ENCODE measurements at regions not wholly inside any gene's neighbourhood (a gene's known extent, or its start where the extent isn't known, plus 50 kb on each side); places are given as distances from the start of the nearest gene placed in this dataset.

DNA sequence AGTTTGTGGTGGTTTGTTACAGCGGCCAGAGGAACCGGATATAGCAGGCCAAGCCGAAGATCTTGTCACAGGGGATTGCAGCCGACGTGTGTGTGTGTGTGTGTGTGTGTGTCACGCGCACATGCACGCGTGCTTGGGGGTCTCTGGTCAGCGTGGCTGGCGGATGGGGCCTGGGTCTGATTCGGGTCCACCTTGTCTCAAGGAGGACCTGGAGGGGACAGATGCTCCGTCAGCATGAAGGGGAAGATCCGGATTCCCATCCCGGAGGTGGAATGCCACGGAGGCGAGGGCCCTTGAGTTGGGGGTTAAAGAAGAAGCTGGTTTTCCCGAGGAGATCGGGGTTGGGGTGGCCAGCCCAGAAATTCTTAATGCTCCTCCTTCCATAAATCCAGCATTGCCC, 1237.8 kb downstream of the BRD1 start:
- no peak for DNase-seq (ENCODE audit: extremely low read depth in 1 of 2, low read depth in 1 of 2)

DNA sequence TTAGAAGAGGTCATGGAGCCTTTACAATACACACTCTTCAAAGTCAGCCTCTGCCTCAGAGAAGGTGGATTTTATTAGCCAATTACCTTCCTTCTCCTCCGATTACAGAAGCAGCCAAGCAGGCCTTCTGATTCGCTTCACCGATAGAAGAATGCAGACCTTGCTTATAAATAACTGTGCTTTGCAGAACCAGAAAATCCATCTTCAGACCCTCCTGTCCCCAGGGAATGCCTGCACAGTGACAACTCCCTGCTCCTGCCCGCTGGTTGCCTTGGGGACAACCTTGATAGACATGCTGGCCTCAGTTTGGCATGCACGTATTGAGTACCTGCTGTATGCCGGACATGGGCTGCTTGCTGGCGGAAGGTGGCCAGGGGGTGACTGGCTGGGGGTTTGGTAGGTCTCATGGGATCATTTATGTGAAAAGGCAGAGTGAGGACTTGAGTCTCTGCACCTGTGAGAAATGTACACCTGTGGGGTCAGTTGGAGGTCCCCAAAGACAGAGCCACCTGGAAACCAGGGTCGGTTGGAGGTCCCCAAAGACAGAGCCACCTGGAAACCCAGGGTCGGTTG, 1238.7 kb downstream of the BRD1 start:
- no peak for DNase-seq (ENCODE audit: extremely low read depth in 1 of 2, low read depth in 1 of 2)

DNA sequence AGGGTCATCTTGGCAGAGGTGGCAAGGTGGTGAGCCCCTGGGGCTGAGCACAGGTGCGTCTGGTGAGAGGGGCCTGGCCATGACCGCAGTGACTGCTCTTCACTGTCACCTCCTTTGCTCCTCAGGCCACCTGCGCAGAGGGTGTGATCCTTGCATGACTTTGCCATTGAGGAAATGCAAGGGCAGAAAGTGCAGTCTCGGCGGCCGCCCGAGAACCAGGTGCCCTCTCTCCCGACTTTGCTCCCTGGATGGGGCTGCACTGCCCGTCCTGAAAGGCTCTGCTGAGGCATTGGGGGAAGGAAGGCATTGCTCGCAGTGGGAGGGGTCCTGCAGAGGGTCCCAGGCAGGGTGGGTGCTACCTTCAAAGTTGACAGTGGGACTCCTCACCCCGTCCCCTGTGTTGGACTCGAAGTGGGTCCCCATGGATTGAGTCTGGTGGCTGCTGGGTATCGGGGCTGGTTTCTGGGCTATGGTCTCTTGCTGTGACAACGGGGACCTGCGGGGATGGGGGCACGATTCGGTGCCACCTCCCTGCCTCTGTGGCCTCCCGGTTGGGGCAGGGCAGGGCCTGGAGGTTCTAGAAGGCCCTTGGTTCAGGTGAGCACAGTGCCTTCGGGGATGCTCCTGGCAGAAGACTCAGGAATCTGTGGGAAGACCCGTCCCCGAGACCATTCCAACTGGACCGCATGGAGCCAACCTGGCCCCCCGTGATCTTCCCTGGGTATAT, 1239.4 kb downstream of the BRD1 start:
- DNase-seq (ENCODE audit: extremely low read depth in 1 of 2, low read depth in 1 of 2) = no peak

DNA sequence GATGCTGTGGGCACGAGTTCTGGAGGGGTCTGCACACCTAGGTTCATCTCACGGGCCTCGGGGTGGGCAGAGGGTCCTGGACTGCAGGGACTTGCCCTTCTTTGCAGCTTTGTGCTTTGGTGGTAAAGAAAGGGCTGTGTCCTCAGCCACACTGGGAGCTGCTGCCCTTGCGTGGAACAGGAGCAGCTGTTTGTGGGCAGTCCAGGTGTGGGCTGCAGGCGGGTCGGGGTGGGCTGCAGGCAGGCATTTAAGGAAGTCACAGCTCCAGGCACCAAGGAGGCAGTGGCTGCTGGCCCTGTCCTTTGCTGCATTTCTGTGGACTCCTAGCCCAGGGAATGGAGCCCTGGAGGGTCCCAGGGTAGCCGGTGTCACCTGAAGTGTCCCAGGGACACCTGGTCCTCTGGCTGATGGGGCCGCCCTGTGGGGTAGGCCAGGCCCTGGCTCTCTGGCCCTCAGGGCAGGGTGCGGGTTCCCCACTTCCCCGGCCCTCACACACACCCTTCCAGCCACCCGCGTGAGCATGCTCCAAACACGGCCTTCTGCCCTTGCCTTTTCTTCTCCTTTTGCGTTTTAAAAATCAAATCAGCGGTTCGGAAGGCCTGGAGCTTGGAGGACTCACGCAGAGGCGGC, 1240.3 kb downstream of the BRD1 start:
- DNase-seq (ENCODE audit: extremely low read depth in 1 of 2, low read depth in 1 of 2) = no peak

DNA sequence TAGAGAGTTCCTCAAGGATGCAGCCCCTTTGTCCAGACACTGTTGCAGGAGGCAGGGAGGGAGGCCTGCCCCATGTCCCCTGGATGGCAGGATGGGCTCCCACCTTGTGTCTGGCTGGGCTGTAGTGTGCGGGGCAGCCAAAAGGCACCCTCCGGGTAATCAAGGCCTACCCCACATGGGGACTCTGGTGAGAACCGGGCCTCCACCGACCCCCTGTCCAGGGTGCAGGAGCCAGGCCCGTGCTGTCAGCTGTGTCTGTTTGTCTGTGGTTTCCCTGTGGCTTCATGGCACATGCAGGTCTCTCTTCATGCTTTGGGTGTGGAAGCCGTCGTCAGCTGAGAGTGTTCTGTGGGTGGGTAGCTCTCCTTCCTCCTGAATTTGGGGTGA, 1240.9 kb downstream of the BRD1 start:
- DNase-seq (ENCODE audit: extremely low read depth in 1 of 2, low read depth in 1 of 2) = no peak

DNA sequence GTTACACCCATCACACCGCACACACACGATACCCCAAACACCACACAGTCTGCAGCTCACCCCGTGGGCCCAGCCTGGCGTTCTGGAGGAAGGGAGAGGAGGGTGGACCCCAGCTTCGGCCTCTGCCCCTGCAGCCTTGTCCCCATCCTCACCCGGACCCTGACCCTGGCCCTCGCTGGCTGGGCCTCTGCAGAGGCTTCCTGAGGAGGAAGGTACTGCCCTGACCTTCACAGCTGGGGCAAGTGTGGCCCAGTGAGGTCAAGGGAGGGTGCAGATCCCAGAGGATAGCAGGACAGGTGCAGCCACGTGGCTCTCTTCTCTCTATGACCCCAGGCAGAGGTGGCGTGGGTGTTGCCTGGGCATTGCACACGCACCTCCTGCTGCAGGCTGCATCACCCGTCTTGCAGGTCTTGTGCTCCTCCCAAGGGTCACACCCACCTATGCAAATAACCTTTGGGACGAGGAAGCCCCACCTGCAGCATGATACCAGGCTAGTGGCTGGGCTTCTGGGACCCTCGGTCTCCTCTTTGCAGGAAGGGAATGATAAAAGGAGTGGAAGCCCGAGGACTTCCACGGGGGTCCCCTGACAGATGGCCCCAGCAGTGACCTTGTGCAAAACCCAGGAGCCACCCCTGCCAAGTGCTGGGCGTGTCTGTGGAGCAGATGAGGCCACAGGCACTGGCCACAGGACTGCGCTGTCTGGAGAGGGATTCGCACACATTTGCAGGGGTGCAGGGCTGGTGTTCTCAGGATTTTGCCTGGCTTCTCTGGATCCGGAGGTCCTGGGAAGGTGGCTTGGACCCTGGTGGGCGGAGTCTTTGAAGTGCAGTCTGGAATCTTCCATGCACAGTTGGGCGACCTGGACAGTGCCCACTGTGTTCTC, 1241.5 kb downstream of the BRD1 start:
- no peak for DNase-seq (ENCODE audit: extremely low read depth in 1 of 2, low read depth in 1 of 2)

DNA sequence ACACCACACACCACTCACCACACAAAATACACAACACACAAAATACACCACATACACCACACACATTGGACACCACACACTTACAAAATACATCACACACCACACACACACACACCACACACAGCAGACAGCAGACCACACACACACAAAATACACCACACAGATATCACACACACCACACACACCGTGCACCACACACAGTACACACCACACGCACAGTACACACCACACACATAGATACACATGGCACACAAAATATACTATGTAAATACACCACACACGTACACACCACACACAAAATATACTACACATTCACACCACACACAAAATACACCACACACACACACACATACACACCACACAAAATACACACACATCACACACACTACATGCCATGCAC, 1243.5 kb downstream of the BRD1 start:
- no peak for DNase-seq (ENCODE audit: extremely low read depth in 1 of 2, low read depth in 1 of 2)

DNA sequence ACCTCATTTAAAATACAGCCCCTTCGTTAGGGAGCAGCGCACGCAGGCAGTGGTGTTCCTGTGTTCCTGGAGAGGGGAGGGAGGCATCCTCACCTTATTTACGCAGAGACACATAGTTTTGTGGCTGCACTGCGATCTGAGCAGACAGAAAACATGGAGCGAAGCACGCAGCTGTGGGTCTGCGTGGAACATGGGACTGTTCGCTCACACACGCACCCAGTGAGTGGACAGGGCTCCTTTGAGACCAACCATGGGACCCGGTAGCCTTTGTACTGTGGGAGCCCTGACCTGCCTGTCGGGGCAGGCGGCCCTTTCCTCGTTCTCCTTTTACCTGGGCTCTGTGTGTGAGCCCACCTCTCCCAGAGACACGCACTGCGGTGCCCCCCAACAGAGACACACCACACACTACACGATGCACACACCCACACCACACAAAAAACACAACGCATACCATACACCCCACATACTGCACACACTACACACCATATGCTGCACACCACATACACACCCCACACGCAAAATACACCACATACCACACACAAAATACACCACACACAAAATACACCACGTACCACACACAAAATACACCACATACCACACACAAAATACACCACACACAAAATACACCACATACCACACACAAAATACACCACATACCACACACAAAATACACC, 1245.7 kb downstream of the BRD1 start:
- no peak for DNase-seq (ENCODE audit: extremely low read depth in 1 of 2, low read depth in 1 of 2)

DNA sequence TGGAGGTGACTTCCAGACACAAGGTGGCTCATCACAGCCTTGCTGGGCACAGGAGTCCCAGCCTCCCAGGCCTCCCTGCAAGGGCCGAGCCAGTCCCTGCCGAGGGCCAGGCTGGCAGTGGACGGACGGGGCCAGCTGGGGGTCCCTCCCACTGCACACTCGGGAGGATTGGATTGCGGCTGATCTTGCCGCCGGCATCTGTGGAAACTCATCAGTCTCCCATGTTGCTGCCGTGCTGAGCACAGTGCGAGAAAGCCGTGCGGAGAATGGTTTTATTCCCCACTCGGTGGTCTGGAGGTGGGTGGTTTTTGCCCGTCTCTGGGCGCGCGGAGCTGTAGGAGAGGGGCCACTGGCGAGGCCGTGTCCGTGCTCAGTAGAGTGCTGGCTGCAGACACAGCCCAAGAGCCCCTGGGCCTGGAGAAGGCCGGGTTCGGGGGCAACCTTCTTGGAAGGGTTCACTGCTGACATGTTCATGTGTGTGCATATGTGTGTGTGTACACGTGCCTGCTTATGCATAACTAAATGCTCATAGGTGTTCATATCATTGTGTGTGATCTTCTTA, 1246.4 kb downstream of the BRD1 start:
- DNase-seq (ENCODE audit: extremely low read depth in 1 of 2, low read depth in 1 of 2) = no peak

DNA sequence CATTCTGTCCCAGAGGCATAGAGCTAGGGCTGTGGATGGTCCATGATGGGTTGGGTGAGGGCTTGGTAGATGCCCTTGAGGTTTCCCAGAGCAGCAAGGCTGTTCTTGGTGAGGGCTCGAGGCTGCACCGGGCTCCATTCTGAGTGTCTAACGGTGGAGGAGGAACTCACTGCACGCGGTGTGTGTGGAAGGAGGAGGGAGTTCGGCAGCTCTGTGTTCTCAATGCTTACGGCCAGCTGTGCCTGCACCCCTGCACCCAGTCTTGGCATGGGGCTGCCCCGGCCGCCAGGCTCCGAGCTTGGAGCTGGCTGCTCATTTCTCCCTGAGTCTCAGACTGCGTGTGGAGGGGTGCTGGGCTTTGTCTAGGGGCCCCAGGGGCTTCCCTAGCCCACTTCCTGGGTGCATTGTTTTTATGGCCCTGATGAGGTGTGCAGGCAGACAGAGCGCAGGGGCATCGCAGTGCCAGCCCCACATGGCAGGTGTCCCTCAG, 1247.1 kb downstream of the BRD1 start:
- DNase-seq (ENCODE audit: extremely low read depth in 1 of 2, low read depth in 1 of 2) = no peak

DNA sequence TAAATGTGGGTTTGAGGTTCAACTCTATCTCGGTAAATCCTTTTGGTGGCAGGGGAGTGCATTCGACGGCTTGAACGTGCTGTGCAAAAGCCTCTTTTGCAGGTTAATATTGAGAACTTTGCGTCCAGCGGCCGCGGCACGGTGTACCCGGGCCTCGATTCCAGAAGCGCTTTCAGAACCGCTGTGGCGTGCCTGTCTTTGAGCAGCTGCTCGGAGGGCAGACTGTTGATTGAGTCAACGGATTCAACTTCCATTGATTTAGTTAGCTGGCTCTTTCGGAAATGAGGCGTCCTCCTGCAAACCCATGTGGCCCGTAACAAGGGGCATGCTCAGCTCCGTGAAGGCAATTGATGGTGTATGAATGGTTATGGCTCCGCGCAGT, 1247.8 kb downstream of the BRD1 start:
- no peak for DNase-seq (ENCODE audit: extremely low read depth in 1 of 2, low read depth in 1 of 2)

DNA sequence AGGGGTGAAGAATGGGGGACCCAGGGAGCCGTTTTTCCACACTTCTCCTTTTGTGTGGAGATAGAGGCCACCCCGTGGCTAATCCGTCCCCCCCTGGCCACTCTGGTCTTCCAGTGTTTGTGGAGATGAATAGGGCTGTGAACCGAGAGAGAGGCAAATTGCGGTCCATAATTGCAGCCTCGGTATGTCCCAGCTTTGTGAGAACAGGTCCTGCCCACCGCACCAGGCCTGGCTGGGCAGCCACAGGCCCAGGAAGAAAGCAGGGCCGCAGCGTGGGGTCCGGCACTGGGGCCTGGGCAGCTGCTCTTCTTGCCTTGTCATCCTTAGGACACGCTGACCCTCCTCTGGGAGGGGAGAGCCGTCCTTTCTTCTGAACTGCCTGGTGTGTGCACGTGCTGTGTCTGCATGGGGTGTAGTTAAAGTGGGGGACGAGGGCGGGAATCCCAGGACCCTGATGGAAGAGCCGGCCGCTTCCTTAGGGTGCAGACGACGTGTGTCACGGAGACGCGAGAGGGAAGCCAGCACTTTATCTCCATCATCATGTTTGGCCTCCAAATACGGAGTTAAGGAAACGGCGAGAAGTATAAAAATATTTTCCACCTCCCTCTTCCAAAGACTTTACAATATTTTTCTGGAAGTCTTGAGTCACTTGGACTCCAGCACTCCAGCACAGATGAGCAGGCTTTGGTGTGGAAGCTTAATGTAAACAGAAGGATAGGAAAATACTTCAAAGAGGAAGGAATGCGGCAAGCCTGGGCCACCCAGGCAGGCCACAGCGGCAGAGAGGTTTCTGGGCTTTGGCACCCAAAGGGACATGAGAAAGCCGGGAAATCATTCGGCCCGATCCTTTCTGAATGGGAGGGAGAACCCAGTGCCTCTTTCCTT, 1248.4 kb downstream of the BRD1 start:
- no peak for DNase-seq (ENCODE audit: extremely low read depth in 1 of 2, low read depth in 1 of 2)

DNA sequence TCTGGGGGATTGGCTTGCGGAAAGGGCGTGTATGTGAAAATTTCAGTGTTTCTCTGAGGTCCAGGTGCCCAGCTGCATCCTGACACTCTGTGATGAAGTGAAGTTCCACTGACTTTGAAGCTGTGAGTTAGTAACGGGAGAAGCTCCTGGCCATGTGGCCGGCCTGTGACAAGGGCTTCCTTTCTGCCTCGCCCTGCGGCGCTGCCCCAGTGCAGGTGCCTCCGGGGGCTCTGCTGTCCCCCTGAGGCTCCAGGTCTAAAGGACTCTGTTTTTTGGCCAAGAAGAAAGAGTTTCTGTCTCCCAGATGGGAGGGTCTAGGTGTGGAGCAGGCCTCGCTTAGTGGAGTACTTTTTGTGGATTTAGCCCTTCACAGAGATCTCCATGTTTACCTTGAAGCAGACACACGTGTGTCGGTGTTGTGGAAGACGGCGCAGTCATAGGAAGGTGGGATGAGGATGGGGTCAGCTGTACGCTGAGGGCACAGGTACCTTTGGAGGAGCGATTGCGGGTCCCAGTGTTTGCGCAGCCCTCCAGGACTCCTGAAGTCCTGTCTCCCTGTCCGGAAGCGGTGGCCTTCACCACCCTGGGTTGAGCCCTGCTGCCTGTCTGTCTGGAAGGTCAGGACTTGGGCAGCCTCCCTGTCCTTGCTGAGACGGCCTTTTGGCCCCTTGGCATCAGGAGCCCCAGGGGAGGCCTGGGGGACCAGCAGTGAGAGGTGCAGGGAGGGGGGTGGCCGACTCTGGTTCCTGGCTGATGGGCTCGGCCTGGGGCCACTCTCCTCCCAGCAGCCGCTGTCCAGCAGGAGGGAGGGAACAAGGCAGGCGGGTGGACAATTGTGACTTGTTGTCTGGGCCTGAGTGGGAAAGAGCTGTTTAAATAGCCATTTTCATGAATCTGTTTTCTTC, 1249.3 kb downstream of the BRD1 start:
- no peak for DNase-seq (ENCODE audit: extremely low read depth in 1 of 2, low read depth in 1 of 2)

DNA sequence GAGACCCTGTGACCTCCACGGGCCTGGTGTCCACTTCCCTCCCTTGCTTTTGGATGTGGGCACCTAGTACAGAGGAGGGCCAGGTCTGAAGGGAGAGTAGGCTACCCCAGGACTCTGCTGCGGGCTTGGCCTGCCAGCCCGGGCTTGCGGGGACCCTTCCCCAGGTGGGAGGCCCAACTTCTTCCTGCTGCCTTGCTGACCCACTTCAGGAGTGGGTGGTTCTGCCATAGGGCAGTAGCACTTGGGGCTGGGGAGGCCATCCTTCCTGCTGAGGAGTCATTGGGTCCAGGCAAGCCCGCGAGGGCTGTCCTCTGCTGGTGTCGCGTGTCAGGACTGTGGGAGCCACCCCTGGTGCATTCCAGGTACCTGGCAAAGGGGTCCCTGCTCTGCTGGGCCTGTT, 1250.0 kb downstream of the BRD1 start:
- DNase-seq (ENCODE audit: extremely low read depth in 1 of 2, low read depth in 1 of 2) = no peak

DNA sequence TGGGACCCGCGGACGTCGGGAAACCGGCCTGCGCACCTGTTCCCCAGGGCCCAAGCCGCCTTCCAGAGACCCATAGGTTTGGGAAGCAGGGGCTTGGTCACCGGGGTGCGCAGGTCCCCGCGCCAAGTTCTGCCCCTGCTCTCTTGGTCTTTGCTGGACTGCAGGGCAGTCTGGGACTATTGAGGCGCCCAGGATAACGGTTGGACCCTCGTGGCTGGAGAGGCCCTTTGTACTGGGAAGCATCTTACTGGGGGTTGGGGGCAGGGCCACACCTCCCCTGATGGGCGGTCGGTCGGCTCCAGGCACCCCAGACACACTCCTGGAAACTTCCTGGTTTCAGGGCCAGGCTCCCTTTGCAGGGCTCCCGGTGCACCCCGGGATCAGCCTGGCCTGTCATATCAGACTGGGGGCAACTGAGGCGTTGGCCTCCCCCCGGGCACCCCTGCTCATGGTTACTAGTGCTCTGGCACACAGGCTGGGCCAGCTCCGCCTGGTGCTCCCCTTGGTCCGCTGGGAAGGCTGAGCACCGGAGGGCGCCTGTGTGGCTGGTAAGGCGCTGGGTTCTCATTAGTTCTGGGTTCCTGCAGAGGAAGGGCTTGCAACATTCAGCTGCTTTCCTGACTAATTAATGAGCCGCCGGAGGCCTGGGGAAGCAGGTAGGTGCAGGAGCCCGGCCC, 1250.5 kb downstream of the BRD1 start:
- DNase-seq (ENCODE audit: extremely low read depth in 1 of 2, low read depth in 1 of 2) = no peak

DNA sequence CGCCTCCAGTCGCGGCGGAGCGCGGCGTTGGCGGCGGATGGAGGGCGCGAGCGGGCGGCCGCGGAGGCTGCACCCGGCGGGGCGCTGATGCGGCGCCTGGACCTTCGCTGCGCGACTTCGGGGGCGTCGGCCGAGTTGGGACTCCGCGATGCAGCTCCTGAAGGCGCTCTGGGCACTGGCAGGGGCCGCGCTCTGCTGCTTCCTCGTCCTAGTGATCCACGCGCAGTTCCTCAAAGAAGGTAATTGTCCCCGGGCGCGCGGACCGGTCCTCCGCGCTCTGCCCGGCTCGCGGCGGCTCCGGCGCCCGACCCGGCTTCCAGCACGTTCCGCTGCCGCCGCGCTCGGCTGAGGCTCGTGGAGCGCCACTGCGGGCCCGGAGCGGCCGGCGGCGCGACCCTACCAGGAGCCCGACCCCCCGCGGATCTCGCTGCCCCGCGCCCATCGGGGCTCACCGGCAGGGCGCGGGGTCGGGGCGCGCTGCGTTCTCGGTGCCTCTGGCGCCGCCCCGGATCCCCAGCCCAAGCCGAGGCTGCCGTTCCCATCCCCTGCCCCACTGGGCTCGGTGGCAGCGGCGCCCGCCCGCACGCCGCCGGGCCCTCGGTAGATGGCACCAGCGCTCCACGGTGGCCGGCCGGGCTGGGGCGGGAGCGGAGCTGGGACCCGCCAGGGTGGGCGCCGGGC, 1251.2 kb downstream of the BRD1 start:
- no peak for DNase-seq (ENCODE audit: extremely low read depth in 1 of 2, low read depth in 1 of 2)

DNA sequence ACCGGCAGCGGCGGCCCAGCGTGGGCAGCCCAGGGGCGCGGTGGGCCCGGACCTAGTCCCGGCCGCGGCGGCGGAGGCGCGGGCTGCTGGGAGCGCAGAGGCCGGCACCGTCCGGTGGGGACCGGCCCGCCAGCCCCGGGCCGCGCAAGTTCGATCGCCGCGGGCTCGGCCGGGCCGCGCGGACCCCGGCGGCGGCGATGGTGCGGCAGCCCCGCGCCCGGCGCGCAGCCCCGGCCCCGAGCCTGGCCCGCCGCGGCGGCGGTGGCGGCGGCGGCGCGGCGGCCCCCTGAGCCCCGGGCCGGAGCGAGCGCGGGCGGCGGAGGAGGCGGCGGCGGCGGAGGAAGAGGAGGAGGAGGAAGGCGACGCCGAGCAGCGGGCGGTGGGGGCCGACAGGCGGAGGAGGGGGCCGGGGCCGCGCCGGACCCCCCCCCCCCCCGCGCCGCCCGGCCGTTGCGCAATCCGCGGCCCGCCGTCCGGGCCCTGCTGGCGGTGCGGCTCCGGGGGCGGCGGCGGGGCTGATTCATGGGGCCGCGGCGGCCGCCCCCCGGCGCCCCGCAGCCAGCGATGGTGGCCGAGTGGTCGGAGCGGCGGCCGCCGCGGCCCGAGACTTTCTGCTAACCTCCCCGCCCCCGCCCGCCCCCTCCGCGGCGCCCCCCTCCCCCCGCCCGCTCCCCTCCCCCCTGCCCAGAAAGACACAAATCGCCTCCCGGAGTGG, 1251.9 kb downstream of the BRD1 start:
- no peak for DNase-seq (ENCODE audit: extremely low read depth in 1 of 2, low read depth in 1 of 2)
